ENCODE measurements at regions not wholly inside any gene's neighbourhood (a gene's known extent, or its start where the extent isn't known, plus 50 kb on each side); places are given as distances from the start of the nearest gene placed in this dataset.

- no peaks in the 10 kb centered on the region for H3K4me1 ChIP-seq (ENCODE audit: control insufficient read depth in 2 of 2, insufficient read depth in 2 of 2, low read length in 2 of 2)
These were observed 931.2 kb downstream of the TBC1D22A start for GRCh38 chr22:47693606-47694005.

DNA sequence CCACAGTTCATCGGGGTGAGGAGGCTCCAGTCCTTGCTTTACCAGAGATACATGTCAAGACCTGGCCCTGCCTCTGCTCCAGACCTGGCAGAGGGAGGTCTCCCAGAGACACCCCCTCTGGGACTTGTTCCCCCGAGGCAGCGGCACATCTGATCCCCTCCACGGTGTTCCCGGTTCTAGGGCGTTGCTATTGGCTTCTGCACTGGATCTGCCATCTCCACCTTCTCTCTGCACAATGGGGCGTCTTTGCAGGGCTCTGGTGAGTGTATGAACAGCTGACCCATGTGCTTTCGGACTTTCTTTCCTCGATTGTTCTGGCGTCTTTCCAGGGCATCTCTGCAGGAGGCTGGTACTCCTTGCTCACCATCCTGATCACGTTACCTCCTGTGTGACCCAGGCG, 930.4 kb downstream of the TBC1D22A start:
- Histone ChIP-seq H3K27me3 (ENCODE audit: control insufficient read depth in 2 of 2, insufficient read depth in 2 of 2, low read length in 2 of 2) (no peaks in the 10 kb centered on the region), H3K9ac (ENCODE audit: low read depth in 1 of 2, low read length in 2 of 2) (no peak overlapping the region), H3K36me3 (ENCODE audit: control insufficient read depth in 2 of 2, insufficient read depth in 2 of 2, low read length in 2 of 2) (no peaks in the 10 kb centered on the region), H3K9me3 (ENCODE audit: control insufficient read depth in 2 of 2, low read length in 2 of 2) (no peaks in the 10 kb centered on the region), H3K4me1 (ENCODE audit: control insufficient read depth in 2 of 2, insufficient read depth in 2 of 2, low read length in 2 of 2) (no peaks in the 10 kb centered on the region), H3K4me3 (ENCODE audit: low read length in 2 of 2) (no peak overlapping the region), H3K27ac (ENCODE audit: low read depth in 2 of 2, low read length in 2 of 2) (no peak overlapping the region)

More at GRCh38 chr22:47693606-47694005, 931.2 kb downstream of the TBC1D22A start:
- Histone ChIP-seq H3K27ac (ENCODE audit: low read depth in 2 of 2, low read length in 2 of 2) (no peak overlapping the region), H3K4me3 (ENCODE audit: low read length in 2 of 2) (no peak overlapping the region), H3K27me3 (ENCODE audit: control insufficient read depth in 2 of 2, insufficient read depth in 2 of 2, low read length in 2 of 2) (no peaks in the 10 kb centered on the region), H3K9ac (ENCODE audit: low read depth in 1 of 2, low read length in 2 of 2) (no peak overlapping the region), H3K36me3 (ENCODE audit: control insufficient read depth in 2 of 2, insufficient read depth in 2 of 2, low read length in 2 of 2) (no peaks in the 10 kb centered on the region), H3K9me3 (ENCODE audit: control insufficient read depth in 2 of 2, low read length in 2 of 2) (no peaks in the 10 kb centered on the region)

DNA sequence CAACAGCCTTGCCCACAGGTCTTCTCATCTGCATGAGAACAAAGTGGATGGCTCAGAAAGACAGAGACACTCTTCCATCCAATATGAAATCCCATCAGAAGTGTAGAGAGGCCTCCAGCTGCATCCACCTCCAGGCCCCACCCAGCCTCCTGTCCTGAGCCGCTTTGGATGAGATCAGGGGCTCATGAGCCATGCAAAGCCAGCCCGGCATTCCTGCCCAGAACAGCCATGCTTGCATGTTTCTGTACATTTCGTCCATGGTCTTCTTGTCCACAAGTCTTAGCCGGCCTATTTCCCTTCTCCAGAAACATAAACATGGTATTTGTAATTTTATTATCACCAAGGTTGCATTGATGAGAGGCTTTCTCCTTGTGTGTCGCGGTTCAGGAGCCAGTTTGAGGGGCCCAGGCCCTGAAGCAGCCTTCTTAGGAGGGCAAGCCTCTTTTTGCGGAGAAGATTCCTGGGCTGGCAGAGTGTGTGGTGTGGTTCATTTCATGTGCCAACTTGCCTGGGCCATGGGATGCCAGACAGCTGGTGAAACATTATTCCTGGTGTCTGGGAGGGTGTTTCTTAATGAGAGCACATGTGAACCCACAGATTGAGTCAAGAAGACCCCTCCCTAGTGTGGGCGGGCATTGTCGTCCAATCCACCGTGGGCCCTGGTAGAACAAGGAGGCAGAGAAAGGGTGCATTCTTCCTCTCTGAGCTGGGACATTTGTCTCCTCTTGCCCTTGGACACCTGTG, 928.9 kb downstream of the TBC1D22A start:
- H3K27me3 ChIP-seq (ENCODE audit: control insufficient read depth in 2 of 2, insufficient read depth in 2 of 2, low read length in 2 of 2): no peaks in the 10 kb centered on the region
- H3K36me3 ChIP-seq (ENCODE audit: control insufficient read depth in 2 of 2, insufficient read depth in 2 of 2, low read length in 2 of 2): no peaks in the 10 kb centered on the region
- H3K27ac ChIP-seq (ENCODE audit: low read depth in 2 of 2, low read length in 2 of 2): no peak overlapping the region
- H3K4me3 ChIP-seq (ENCODE audit: low read length in 2 of 2): no peak overlapping the region
- no peak overlapping the region for H3K9ac ChIP-seq (ENCODE audit: low read depth in 1 of 2, low read length in 2 of 2)
- no peaks in the 10 kb centered on the region for H3K9me3 ChIP-seq (ENCODE audit: control insufficient read depth in 2 of 2, low read length in 2 of 2)
- no peaks in the 10 kb centered on the region for H3K4me1 ChIP-seq (ENCODE audit: control insufficient read depth in 2 of 2, insufficient read depth in 2 of 2, low read length in 2 of 2)

DNA sequence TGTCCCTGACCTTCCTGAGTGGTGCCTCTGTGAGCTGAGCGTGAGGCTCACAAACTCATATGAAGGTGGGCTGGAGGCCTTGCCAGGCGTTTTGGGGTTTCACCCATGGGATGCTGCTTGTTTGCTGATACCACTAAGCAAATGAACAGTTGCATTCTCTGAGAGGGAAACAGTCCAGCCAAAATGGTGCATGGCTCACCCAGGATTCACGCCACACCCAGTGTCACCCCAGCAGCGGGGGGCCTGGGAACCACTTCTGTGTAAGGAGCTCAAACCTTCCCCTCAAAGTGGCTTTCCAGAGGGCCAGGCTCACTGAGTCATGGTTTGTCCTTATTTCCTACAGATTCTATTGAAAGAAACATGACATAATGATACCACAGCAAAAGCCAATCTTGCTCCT, 928.1 kb downstream of the TBC1D22A start:
- Histone ChIP-seq H3K27me3 (ENCODE audit: control insufficient read depth in 2 of 2, insufficient read depth in 2 of 2, low read length in 2 of 2) (no peaks in the 10 kb centered on the region), H3K36me3 (ENCODE audit: control insufficient read depth in 2 of 2, insufficient read depth in 2 of 2, low read length in 2 of 2) (no peaks in the 10 kb centered on the region), H3K27ac (ENCODE audit: low read depth in 2 of 2, low read length in 2 of 2) (no peak overlapping the region), H3K4me1 (ENCODE audit: control insufficient read depth in 2 of 2, insufficient read depth in 2 of 2, low read length in 2 of 2) (no peaks in the 10 kb centered on the region), H3K4me3 (ENCODE audit: low read length in 2 of 2) (no peak overlapping the region), H3K9ac (ENCODE audit: low read depth in 1 of 2, low read length in 2 of 2) (no peak overlapping the region), H3K9me3 (ENCODE audit: control insufficient read depth in 2 of 2, low read length in 2 of 2) (no peaks in the 10 kb centered on the region)

DNA sequence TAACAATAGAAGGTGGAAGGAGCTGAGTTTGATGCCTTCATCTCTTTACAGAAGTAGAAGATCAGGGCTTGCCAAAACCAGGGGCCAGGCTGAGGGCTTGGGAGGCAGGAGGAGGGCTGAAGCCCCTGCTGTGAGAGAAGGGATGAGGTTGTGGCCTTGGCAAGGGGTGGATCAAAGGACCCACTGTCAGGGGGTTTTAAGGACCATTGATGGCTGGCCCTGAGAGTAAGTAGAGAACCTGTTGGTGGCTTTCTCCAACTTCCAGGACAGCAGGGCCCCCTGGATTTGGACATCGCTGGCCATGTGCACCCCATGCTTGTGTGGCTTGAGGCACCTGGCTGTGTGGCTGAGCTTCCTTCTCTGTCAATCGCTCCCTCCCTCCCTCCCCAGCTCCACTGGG, 927.7 kb downstream of the TBC1D22A start:
- no peak overlapping the region for H3K27ac ChIP-seq (ENCODE audit: low read depth in 2 of 2, low read length in 2 of 2)
- H3K9ac ChIP-seq (ENCODE audit: low read depth in 1 of 2, low read length in 2 of 2): no peak overlapping the region
- no peak overlapping the region for H3K4me3 ChIP-seq (ENCODE audit: low read length in 2 of 2)
- no peaks in the 10 kb centered on the region for H3K4me1 ChIP-seq (ENCODE audit: control insufficient read depth in 2 of 2, insufficient read depth in 2 of 2, low read length in 2 of 2)
- no peaks in the 10 kb centered on the region for H3K27me3 ChIP-seq (ENCODE audit: control insufficient read depth in 2 of 2, insufficient read depth in 2 of 2, low read length in 2 of 2)
- no peaks in the 10 kb centered on the region for H3K9me3 ChIP-seq (ENCODE audit: control insufficient read depth in 2 of 2, low read length in 2 of 2)
- no peaks in the 10 kb centered on the region for H3K36me3 ChIP-seq (ENCODE audit: control insufficient read depth in 2 of 2, insufficient read depth in 2 of 2, low read length in 2 of 2)

DNA sequence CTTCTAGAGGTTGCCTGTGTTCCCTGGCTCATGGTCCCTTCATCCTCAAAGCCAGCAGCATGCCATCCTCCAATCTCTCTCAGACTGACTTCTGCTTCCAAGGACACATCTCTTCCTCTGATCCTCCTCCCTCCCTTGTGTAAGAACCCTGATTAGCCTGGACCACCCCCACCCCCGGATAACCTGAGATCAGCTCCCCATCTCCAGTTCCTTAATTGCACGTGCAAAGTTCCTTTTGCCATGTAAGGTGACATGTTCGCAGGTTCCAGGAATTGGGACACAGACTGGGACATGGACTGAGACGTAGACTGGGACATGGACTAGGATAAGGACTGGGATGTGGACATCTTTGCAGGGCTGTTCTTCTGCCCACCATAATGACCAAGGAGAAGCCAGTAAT, 925.3 kb downstream of the TBC1D22A start:
- peaks cover 3 to 7% of the 10 kb centered on the region in 2 donors for H3K9me3 ChIP-seq (ENCODE audit: control insufficient read depth in 2 of 2, low read length in 2 of 2)

DNA sequence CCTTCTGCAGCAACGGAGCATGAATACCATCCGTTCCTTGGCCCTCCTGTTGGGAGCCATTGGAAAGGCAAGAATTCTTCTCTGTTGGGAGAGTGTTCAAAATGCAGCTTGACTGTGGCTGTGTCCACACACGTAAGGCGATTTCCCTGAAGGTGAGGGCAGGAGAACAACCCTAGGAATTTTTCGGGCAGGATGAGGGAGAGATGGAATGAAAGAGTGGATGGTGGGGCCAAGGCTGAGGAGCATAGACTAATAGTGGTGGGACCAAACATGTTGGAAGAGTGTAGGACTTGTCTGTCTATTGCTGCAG, 924.9 kb downstream of the TBC1D22A start:
- Histone ChIP-seq H3K4me3 (ENCODE audit: low read length in 2 of 2) (no peak overlapping the region), H3K27me3 (ENCODE audit: control insufficient read depth in 2 of 2, insufficient read depth in 2 of 2, low read length in 2 of 2) (no peaks in the 10 kb centered on the region), H3K9me3 (ENCODE audit: control insufficient read depth in 2 of 2, low read length in 2 of 2) (peaks cover 4 to 7% of the 10 kb centered on the region in 2 donors), H3K36me3 (ENCODE audit: control insufficient read depth in 2 of 2, insufficient read depth in 2 of 2, low read length in 2 of 2) (no peaks in the 10 kb centered on the region), H3K27ac (ENCODE audit: low read depth in 2 of 2, low read length in 2 of 2) (no peak overlapping the region), H3K9ac (ENCODE audit: low read depth in 1 of 2, low read length in 2 of 2) (no peak overlapping the region), H3K4me1 (ENCODE audit: control insufficient read depth in 2 of 2, insufficient read depth in 2 of 2, low read length in 2 of 2) (no peaks in the 10 kb centered on the region)

More for the DNA sequence above, 925.3 kb downstream of the TBC1D22A start:
- no peak overlapping the region for H3K27ac ChIP-seq (ENCODE audit: low read depth in 2 of 2, low read length in 2 of 2)
- no peak overlapping the region for H3K4me3 ChIP-seq (ENCODE audit: low read length in 2 of 2)
- H3K36me3 ChIP-seq (ENCODE audit: control insufficient read depth in 2 of 2, insufficient read depth in 2 of 2, low read length in 2 of 2): no peaks in the 10 kb centered on the region
- no peaks in the 10 kb centered on the region for H3K27me3 ChIP-seq (ENCODE audit: control insufficient read depth in 2 of 2, insufficient read depth in 2 of 2, low read length in 2 of 2)
- H3K9ac ChIP-seq (ENCODE audit: low read depth in 1 of 2, low read length in 2 of 2): no peak overlapping the region
- H3K4me1 ChIP-seq (ENCODE audit: control insufficient read depth in 2 of 2, insufficient read depth in 2 of 2, low read length in 2 of 2): no peaks in the 10 kb centered on the region

DNA sequence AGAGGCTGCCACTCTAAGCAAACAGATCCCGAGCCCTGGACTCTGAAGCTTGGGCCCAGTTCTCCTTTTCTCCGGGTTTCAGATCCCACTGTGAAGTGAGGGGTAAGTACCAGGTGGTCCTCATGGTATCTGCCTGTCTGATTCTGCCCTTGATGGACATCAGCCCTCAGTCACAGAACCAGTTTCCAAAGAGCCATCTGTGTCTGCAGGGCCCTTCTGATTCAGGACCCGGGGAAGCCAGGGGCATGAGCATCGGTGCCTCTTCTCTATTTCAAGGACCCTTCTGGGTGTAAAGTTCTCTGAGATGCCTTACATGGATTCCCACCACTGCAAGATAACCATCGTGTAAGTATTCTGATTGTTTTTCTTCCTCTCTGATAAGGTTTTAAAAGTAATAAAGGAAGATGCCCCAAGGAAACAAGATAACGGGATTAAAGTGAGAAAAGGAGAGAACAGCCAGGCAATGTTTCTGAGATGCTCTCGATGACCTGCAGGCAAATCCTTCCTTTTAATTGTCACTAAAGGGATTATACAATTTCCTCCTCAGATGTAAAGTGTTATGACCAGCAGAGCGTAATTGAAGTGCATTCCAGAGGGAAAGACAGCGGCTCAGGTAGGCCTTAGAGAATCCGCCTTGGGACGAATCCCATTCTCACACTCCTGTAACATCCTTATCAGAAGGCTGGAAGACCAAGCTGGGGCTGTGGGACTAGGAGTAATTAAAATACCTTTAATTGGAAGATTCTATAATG, 924.3 kb downstream of the TBC1D22A start:
- H3K9ac ChIP-seq (ENCODE audit: low read depth in 1 of 2, low read length in 2 of 2): no peak overlapping the region
- no peaks in the 10 kb centered on the region for H3K4me1 ChIP-seq (ENCODE audit: control insufficient read depth in 2 of 2, insufficient read depth in 2 of 2, low read length in 2 of 2)
- peaks cover 4 to 7% of the 10 kb centered on the region in 2 donors for H3K9me3 ChIP-seq (ENCODE audit: control insufficient read depth in 2 of 2, low read length in 2 of 2)
- H3K36me3 ChIP-seq (ENCODE audit: control insufficient read depth in 2 of 2, insufficient read depth in 2 of 2, low read length in 2 of 2): no peaks in the 10 kb centered on the region
- no peak overlapping the region for H3K4me3 ChIP-seq (ENCODE audit: low read length in 2 of 2)
- H3K27me3 ChIP-seq (ENCODE audit: control insufficient read depth in 2 of 2, insufficient read depth in 2 of 2, low read length in 2 of 2): no peaks in the 10 kb centered on the region
- H3K27ac ChIP-seq (ENCODE audit: low read depth in 2 of 2, low read length in 2 of 2): no peak overlapping the region

DNA sequence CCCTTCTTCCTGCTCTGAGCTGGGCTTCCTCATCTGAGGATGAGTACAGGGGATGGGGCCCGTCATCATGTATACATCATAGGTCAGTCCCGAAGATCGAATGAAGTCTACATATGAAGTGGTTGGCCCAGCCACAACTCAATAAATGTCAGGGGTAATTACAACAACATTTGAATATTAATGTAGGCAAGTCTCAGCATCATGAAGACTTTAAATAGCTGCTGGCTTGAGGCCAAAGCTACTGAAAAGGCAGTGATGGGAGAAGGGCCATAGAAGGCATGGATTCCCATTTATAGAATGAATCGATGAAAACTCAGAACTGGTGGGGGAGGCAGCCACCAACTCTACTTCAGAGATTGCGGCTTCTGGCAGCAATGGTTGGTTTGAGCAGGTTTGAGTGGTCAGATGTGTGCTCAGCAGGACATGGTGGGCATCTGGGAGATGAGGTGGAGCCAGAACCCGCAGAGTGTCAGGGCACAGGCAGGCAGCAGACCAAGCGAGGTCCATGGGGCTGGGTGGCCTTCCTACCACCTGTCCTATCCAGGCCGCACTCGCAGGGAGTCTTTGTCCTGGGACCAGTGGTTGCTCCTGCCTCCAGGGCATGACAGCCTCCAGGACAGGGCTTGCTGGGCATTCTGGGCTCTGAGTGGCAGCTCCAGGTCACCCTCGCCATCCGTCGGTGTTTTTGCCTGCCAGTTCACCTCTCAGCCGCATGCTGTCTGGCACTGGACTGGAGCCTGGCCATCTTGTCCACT, 919.1 kb downstream of the TBC1D22A start:
- Histone ChIP-seq H3K9me3 (ENCODE audit: control insufficient read depth in 2 of 2, low read length in 2 of 2) (peaks cover 4 to 7% of the 10 kb centered on the region in 2 donors), H3K36me3 (ENCODE audit: control insufficient read depth in 2 of 2, insufficient read depth in 2 of 2, low read length in 2 of 2) (no peaks in the 10 kb centered on the region), H3K4me3 (ENCODE audit: low read length in 2 of 2) (no peak overlapping the region), H3K9ac (ENCODE audit: low read depth in 1 of 2, low read length in 2 of 2) (no peak overlapping the region), H3K27me3 (ENCODE audit: control insufficient read depth in 2 of 2, insufficient read depth in 2 of 2, low read length in 2 of 2) (no peaks in the 10 kb centered on the region), H3K4me1 (ENCODE audit: control insufficient read depth in 2 of 2, insufficient read depth in 2 of 2, low read length in 2 of 2) (no peaks in the 10 kb centered on the region), H3K27ac (ENCODE audit: low read depth in 2 of 2, low read length in 2 of 2) (no peak overlapping the region)

- Histone ChIP-seq H3K4me1 (ENCODE audit: control insufficient read depth in 2 of 2, insufficient read depth in 2 of 2, low read length in 2 of 2) (no peaks in the 10 kb centered on the region), H3K4me3 (ENCODE audit: low read length in 2 of 2) (no peak overlapping the region), H3K27me3 (ENCODE audit: control insufficient read depth in 2 of 2, insufficient read depth in 2 of 2, low read length in 2 of 2) (no peaks in the 10 kb centered on the region), H3K9me3 (ENCODE audit: control insufficient read depth in 2 of 2, low read length in 2 of 2) (peaks cover 3 to 7% of the 10 kb centered on the region in 2 donors), H3K9ac (ENCODE audit: low read depth in 1 of 2, low read length in 2 of 2) (no peak overlapping the region), H3K36me3 (ENCODE audit: control insufficient read depth in 2 of 2, insufficient read depth in 2 of 2, low read length in 2 of 2) (no peaks in the 10 kb centered on the region), H3K27ac (ENCODE audit: low read depth in 2 of 2, low read length in 2 of 2) (no peak overlapping the region)
These were observed 916.3 kb downstream of the TBC1D22A start for GRCh38 chr22:47678636-47679287.
